ENCODE measurements at regions not wholly inside any gene's neighbourhood (a gene's known extent, or its start where the extent isn't known, plus 50 kb on each side); places are given as distances from the start of the nearest gene placed in this dataset.

- Histone ChIP-seq H3K9me3 (no peaks in the 10 kb centered on the region), H2AFZ (ENCODE audit: low read depth) (no peak overlapping the region), H3F3A (replicated peaks; ENCODE audit: insufficient read depth) (no peaks in the 10 kb centered on the region), H4K20me1 (ENCODE audit: insufficient read depth) (no peaks in the 10 kb centered on the region), H3K4me1 (ENCODE audit: control insufficient read depth in 1 of 2, insufficient read depth in 2 of 2, low read depth in 1 of 2, low read length in 1 of 2) (no peaks in the 10 kb centered on the region; a peak in 1 of 4 replicates), H3K9ac (no peak overlapping the region), H3K27me3 (ENCODE audit: insufficient read depth) (no peaks in the 10 kb centered on the region), H3K4me2 (no peak overlapping the region), H3K4me3 (ENCODE audit: low read depth in 2 of 2, low read length in 1 of 2) (no peak overlapping the region), H3K27ac (ENCODE audit: low read depth in 2 of 2, low read length in 1 of 2) (no peak overlapping the region), H3K79me2 (ENCODE audit: insufficient read depth) (no peaks in the 10 kb centered on the region), H3K9me2 (no peaks in the 10 kb centered on the region), H3K36me3 (replicated peaks in 1 of 2; ENCODE audit: control insufficient read depth in 1 of 2, insufficient read depth in 2 of 2, low read length in 1 of 2) (no peaks in the 10 kb centered on the region)
- whole genome bisulfite sequencing (ENCODE audit: low lambda C conversion rate): 50% methylated on average over 6 of the region's 6 CpGs
- no peak for TF ChIP-seq GATA2 (CRISPR knock-in tag; IDR thresholded peaks at IDR 0.05)
- TF ChIP-seq, protein P1, sequence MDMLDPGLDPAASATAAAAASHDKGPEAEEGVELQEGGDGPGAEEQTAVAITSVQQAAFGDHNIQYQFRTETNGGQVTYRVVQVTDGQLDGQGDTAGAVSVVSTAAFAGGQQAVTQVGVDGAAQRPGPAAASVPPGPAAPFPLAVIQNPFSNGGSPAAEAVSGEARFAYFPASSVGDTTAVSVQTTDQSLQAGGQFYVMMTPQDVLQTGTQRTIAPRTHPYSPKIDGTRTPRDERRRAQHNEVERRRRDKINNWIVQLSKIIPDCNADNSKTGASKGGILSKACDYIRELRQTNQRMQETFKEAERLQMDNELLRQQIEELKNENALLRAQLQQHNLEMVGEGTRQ (IDR thresholded peaks at IDR 0.05; ENCODE audit: borderline replicate concordance, low read depth, low read length): no peak
- no peak for TF ChIP-seq ELF1 (IDR thresholded peaks at IDR 0.05)
- no peak for TF ChIP-seq POLR2AphosphoS5 (IDR thresholded peaks at IDR 0.05; ENCODE audit: low read depth, low read length)
- no peak for TF ChIP-seq NFIC (IDR thresholded peaks at IDR 0.05; ENCODE audit: borderline replicate concordance)
- TF ChIP-seq FOXM1 (IDR thresholded peaks at IDR 0.05; ENCODE audit: low read depth): no peak
- no peak for TF ChIP-seq YY1 (IDR thresholded peaks at IDR 0.05; ENCODE audit: low read depth)
- no peak for DNase-seq
- ChIA-PET CTCF (interaction anchor here (1.0 to 1.1 kb wide), 2 partner anchors 9 to 20 kb away, joined by 3 to 6 read pairs; no protein-coding TSS in a partner anchor), POLR2A (no interaction called here)
Observed at GRCh38 chr2:6516674-6517073, 349.0 kb downstream of the CMPK2 start.

GRCh38 chr2:6518361-6518760, 347.3 kb downstream of the CMPK2 start:
- TF ChIP-seq SMC3 (IDR thresholded peaks at IDR 0.05; ENCODE audit: low read depth, low read length): no peak
- no peak for TF ChIP-seq YY1 (IDR thresholded peaks at IDR 0.05; ENCODE audit: low read depth)
- TF ChIP-seq JUND (IDR thresholded peaks at IDR 0.05): no peak
- TF ChIP-seq CTCF (IDR thresholded peaks at IDR 0.05): no peak
- no peak for TF ChIP-seq USF1 (IDR thresholded peaks at IDR 0.05; ENCODE audit: borderline replicate concordance, low read depth)
- TF ChIP-seq FOSL2 (IDR thresholded peaks at IDR 0.05; ENCODE audit: borderline replicate concordance, low read depth): no peak
- TF ChIP-seq TCF12 (IDR thresholded peaks at IDR 0.05): no peak
- no peak for TF ChIP-seq TAF1 (IDR thresholded peaks at IDR 0.05; ENCODE audit: borderline replicate concordance, low read depth, low read length)
- TF ChIP-seq RCOR1 (IDR thresholded peaks at IDR 0.05; ENCODE audit: low read length): no peak
- no peak for TF ChIP-seq RFX5 (IDR thresholded peaks at IDR 0.05; ENCODE audit: low read length)
- no peak overlapping the region for H3K27ac ChIP-seq (ENCODE audit: low read depth in 2 of 2, low read length in 1 of 2)
- H2AFZ ChIP-seq (ENCODE audit: low read depth): no peak overlapping the region
- H3K36me3 ChIP-seq (replicated peaks in 1 of 2; ENCODE audit: control insufficient read depth in 1 of 2, insufficient read depth in 2 of 2, low read length in 1 of 2): no peaks in the 10 kb centered on the region
- POLR2A ChIA-PET: no interaction called here
- H3K9me2 ChIP-seq: no peaks in the 10 kb centered on the region
- no peaks in the 10 kb centered on the region for H3F3A ChIP-seq (replicated peaks; ENCODE audit: insufficient read depth)
- H3K9me3 ChIP-seq: no peaks in the 10 kb centered on the region
- DNase-seq: no peak
- no peak overlapping the region for H3K9ac ChIP-seq
- no peaks in the 10 kb centered on the region for H3K79me2 ChIP-seq (ENCODE audit: insufficient read depth)
- H3K27me3 ChIP-seq (ENCODE audit: insufficient read depth): no peaks in the 10 kb centered on the region
- CTCF ChIA-PET: interaction anchor here (0.9 kb wide), 1 partner anchor 8 kb away, joined by 3 read pairs; no protein-coding TSS in a partner anchor
- no peak overlapping the region for H3K4me3 ChIP-seq (ENCODE audit: low read depth in 2 of 2, low read length in 1 of 2)
- H3K4me2 ChIP-seq: no peak overlapping the region
- peaks cover 0 to under 1% of the 10 kb centered on the region in 2 experiments; a peak in 2 of 4 replicates for H3K4me1 ChIP-seq (ENCODE audit: control insufficient read depth in 1 of 2, insufficient read depth in 2 of 2, low read depth in 1 of 2, low read length in 1 of 2)
- WGBS (ENCODE audit: low lambda C conversion rate): 19% methylated on average over 1 of the region's 1 CpG
- no peaks in the 10 kb centered on the region for H4K20me1 ChIP-seq (ENCODE audit: insufficient read depth)

All from SK-N-SH (cell line).